Esophagus muscularis mucosa (tissue), 4 donors: ENCODE measurements at regions not wholly inside any gene's neighbourhood (a gene's known extent, or its start where the extent isn't known, plus 50 kb on each side); places are given as distances from the start of the nearest gene placed in this dataset.

ENCODE experiments used
- CTCF ChIP-seq, 3 experiments: fragments of 200-600 bp in 2 of 3; fragments of 450-650 bp in 1 of 3; sonication (generic) in 2 of 3; IDR thresholded peaks; one replicate each; pipeline ENCODE4 v1.5.1; 2017 to 2019; ENCODE audit warnings: antibody characterized with exemption in 3 of 3, mild to moderate bottlenecking in 2 of 3, moderate library complexity in 1 of 3
- EP300 ChIP-seq: sonication (generic); formaldehyde crosslinking; IDR thresholded peaks from one replicate; pipeline ENCODE4 v1.6.1; 2017; ENCODE audit warnings: antibody characterized with exemption
- POLR2A ChIP-seq: fragments of 450-650 bp; IDR thresholded peaks from one replicate; pipeline ENCODE4 v1.6.1; 2017; ENCODE audit warnings: antibody characterized with exemption, moderate library complexity, mild to moderate bottlenecking, low read depth
- POLR2AphosphoS5 ChIP-seq, 2 donors: sonication (generic); formaldehyde crosslinking; IDR thresholded peaks; one replicate each; pipeline ENCODE4 v1.6.1; 2017; ENCODE audit warnings: antibody characterized with exemption in 2 of 2

DNA sequence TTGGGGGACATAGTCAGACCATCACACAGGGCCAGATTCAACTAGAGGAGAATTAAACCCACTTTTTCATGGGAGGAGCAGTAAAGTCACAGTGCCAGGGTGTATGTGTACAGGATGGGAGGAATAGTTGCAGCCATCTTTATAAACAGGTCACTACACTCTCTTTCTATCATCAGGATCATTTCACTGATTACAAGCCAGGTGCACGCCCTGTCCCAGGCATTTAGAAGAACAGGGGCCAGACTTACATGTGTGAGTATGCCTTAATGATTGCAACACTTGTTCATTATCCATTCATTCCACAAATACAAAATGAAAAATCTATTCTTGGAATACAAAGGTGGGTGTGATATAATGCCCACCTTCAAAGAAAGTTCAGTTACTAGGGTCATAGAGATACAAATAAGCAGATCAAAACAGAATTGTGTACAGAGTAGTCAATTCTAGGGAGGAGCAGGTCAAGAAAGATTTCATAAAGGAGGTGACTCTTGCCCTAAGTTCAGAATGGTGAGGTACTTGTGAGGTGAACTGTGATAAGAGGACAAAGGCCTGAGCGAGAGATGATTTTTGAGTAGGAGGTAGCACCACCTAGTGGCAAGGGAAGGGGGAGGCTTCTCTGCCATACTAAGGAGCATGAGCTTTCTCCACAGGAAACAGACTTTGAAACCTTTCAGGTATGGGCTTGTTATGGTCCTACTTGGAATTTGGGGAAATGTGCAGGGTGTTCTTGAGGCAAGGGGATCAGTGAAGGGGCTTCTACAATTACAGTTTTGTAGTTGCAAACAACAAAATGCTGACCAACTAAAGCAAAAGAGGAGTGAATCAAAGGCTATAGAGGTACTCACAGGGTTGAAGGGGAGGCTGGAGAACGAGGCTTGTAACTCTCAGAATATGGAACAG lies 156.3 kb downstream of the SUCLG1 start:
- peak; percentile 44 to 78 (median 53) for TF ChIP-seq CTCF (IDR thresholded peaks at IDR 0.05)
- no peak for TF ChIP-seq POLR2AphosphoS5 (IDR thresholded peaks at IDR 0.05)
- TF ChIP-seq POLR2A, result no peak
- TF ChIP-seq EP300, result no peak
